Fibroblast of mammary gland (primary cell): ENCODE measurements at regions not wholly inside any gene's neighbourhood (a gene's known extent, or its start where the extent isn't known, plus 50 kb on each side); places are given as distances from the start of the nearest gene placed in this dataset.

ENCODE experiments used
- DNase-seq: peaks from one replicate; pipeline ENCODE4 v3.0.0-alpha.2; 2010; ENCODE audit warnings: low read depth
- H3K4me3 ChIP-seq: 2 replicates; pipeline ENCODE4 v1.5.1; 2011; ENCODE audit warnings: low read depth, mild to moderate bottlenecking, low read length, moderate library complexity; ENCODE audit not compliant: control insufficient read depth
- TF ChIP-seq, protein P1 (sequence below): conservative IDR thresholded peaks from 2 replicates; pipeline ENCODE4 v1.5.1; 2011; ENCODE audit warnings: low read depth, low read length, inconsistent platforms; ENCODE audit not compliant: control insufficient read depth, insufficient read depth

DNA sequence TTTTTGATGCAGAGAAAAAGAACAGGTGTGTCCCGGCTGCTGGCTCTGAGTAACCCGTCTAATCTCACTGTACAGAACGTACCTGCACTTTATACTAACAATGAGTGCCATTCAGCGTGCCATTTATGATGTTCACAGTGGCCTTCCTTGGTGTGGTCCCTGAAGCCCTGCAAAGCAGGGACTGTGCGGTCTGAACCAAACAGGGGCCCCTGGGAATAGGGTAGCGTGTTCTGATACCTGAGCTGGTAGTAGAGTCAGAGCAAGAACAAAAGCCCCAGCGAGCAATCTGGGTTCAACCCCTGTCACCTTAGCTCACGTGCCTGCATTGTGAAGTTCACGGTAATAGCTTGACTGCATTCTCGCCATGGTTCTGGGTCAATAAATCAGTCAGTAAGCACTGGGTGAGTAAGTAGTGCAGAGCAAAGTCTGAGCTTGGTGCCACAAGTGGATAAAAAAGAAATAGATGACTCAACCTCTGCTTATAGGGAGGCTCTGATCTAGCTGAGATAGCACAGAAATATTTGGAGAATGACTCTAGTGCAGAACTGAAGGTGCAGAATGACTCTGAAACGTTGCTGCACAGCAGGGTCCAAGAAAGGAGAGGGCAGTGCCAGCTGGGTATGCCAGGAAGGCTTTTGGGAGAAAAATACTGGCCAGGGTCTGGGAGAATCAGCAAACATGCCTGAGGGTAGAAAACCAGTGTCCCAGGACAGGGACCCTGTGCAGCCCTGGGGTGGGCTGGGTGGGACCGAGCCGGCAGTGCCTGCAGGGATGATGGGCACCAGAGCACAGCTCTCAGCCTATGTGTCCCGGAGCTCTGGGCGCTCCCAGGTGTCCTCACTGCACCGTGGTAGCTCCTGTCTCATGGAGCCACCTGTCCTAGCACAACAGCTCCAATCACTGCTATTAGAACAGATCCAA, 125.9 kb downstream of the RHOU start:
- peak; percentile 83 for DNase-seq
- TF ChIP-seq, protein P1, sequence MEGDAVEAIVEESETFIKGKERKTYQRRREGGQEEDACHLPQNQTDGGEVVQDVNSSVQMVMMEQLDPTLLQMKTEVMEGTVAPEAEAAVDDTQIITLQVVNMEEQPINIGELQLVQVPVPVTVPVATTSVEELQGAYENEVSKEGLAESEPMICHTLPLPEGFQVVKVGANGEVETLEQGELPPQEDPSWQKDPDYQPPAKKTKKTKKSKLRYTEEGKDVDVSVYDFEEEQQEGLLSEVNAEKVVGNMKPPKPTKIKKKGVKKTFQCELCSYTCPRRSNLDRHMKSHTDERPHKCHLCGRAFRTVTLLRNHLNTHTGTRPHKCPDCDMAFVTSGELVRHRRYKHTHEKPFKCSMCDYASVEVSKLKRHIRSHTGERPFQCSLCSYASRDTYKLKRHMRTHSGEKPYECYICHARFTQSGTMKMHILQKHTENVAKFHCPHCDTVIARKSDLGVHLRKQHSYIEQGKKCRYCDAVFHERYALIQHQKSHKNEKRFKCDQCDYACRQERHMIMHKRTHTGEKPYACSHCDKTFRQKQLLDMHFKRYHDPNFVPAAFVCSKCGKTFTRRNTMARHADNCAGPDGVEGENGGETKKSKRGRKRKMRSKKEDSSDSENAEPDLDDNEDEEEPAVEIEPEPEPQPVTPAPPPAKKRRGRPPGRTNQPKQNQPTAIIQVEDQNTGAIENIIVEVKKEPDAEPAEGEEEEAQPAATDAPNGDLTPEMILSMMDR, result no peak
- no peak overlapping the region for H3K4me3 ChIP-seq

- no peak overlapping the region for H3K4me3 ChIP-seq
- DNase-seq, result peak; percentile 19
- TF ChIP-seq, protein P1, result no peak
Observed at GRCh38 chr1:228861832-228862180, 126.5 kb downstream of the RHOU start.

GRCh38 chr1:228862542-228863505, 127.5 kb downstream of the RHOU start:
- H3K4me3 ChIP-seq, result no peak overlapping the region
- TF ChIP-seq, protein P1, result no peak
- no peak for DNase-seq

DNA sequence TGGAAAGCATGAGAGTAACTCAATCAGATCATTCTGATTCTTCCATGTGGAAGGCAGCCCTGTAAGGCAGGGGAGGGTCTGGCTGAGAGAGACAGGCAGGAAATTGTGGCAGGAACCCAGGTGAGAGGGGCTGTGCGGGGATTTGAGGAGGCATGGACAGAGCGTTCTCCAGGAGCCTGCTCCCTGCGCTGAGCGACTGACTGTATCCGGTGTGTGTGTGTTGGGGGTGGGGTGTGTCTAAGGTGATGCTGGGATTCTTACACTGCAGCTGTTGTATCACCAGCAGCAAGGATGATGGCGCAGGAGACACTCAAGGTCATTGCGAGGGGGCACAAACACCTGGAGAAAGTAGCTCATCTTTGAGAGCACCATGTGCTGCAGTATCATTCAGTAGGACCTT, 128.5 kb downstream of the RHOU start:
- TF ChIP-seq, protein P1, result no peak
- no peak for DNase-seq
- no peak overlapping the region for H3K4me3 ChIP-seq

DNA sequence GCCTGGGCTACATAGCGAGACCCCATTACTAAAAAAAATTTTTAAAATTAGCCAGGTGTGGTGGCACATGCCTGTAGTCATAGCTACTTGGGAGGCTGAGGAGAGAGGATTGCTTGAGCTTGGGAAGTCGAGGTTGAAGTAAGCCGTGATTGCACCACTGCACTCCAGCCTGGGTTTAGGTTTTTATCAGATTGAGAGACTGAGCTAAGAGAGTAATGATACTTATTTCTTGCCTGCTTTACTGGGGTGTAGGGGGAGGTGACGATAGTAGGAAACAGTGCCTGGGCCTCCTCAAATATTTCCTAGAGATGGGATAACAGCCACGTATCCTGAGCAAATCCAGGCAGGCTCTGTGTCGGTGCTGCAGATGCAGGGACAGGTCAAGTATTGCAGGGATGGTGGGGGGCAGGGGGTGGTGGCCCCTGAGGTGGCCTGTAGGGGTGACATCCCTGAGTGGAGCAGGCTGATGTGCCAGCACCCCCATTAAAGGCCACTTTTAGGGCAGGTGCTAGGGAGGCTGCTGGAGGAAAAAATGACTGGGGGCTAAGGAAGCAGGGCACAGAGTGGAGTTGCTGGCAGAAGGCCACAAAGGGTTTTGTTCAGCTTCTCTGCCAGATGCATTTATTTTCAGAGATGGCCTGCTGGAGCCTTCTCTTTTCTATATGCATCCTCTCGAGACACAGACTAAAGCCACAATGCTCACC, 130.5 kb downstream of the RHOU start:
- DNase-seq, result no peak
- H3K4me3 ChIP-seq, result no peak overlapping the region
- TF ChIP-seq, protein P1, result no peak

DNA sequence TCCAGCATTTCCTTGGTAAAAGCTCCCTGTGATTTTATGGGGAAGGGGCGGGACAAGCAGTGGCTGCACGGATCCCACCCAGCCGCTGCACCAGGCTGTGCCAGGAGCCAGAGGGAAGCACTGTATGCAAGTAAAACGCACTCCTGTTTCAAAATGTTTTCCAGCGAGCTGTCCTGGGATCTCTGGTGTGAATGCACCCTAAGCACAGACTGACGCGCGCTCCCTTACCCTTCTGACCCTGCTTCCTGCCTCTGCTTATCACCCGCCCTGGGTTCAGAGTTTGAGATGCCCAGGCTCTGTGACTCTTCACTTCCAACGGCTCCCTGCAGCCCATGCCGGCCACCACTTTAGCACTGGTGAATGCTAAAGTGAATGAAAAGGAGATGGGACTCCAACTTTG, 131.2 kb downstream of the RHOU start:
- H3K4me3 ChIP-seq, result no peak overlapping the region
- TF ChIP-seq, protein P1, result no peak
- no peak for DNase-seq
